H9 (cell line): ENCODE measurements at regions not wholly inside any gene's neighbourhood (a gene's known extent, or its start where the extent isn't known, plus 50 kb on each side); places are given as distances from the start of the nearest gene placed in this dataset.

ENCODE experiments used
- DNase-seq: peaks from one replicate; pipeline ENCODE4 v3.0.0-alpha.2; 2017
- H2AFZ ChIP-seq: one replicate; pipeline ENCODE4 v1.6.1; 2013; ENCODE audit warnings: mild to moderate bottlenecking, low read length, control low read depth, moderate library complexity
- H2AK5ac ChIP-seq: 2 replicates; pipeline ENCODE4 v1.6.1; 2013; ENCODE audit warnings: low read length, control low read depth, mixed read lengths; ENCODE audit not compliant: insufficient read length
- H2BK120ac ChIP-seq: one replicate; pipeline ENCODE4 v1.6.1; 2013; ENCODE audit warnings: low read depth, mild to moderate bottlenecking, low read length, control low read depth, inconsistent platforms; ENCODE audit not compliant: poor library complexity, severe bottlenecking
- H2BK12ac ChIP-seq: 2 replicates; pipeline ENCODE4 v1.6.1; 2013; ENCODE audit warnings: low read length, control low read depth, mixed read lengths, low read depth; ENCODE audit not compliant: insufficient read length
- H2BK15ac ChIP-seq: 2 replicates; pipeline ENCODE4 v1.6.1; 2013; ENCODE audit warnings: low read depth, low read length, control low read depth
- H2BK20ac ChIP-seq: one replicate; pipeline ENCODE4 v1.6.1; 2013; ENCODE audit warnings: low read depth, mild to moderate bottlenecking, low read length, control low read depth, inconsistent platforms; ENCODE audit not compliant: poor library complexity, severe bottlenecking
- H2BK5ac ChIP-seq: 2 replicates; pipeline ENCODE4 v1.6.1; 2013; ENCODE audit warnings: low read length, control low read depth, mixed read lengths; ENCODE audit not compliant: insufficient read length
- H3K14ac ChIP-seq: 2 replicates; pipeline ENCODE4 v1.6.1; 2013; ENCODE audit warnings: low read length, control low read depth; ENCODE audit not compliant: insufficient read depth
- H3K18ac ChIP-seq: 2 replicates; pipeline ENCODE4 v1.6.1; 2013; ENCODE audit warnings: low read depth, mild to moderate bottlenecking, mixed read lengths, low read length, control low read depth; ENCODE audit not compliant: insufficient read length
- H3K23ac ChIP-seq: 2 replicates; pipeline ENCODE4 v1.6.1; 2013; ENCODE audit warnings: low read length, control low read depth, mixed read lengths, low read depth; ENCODE audit not compliant: insufficient read length
- H3K23me2 ChIP-seq: 2 replicates; pipeline ENCODE4 v1.6.1; 2013; ENCODE audit warnings: low read depth, mild to moderate bottlenecking, mixed read lengths, low read length, control low read depth; ENCODE audit not compliant: insufficient read length, poor library complexity, severe bottlenecking
- H3K27ac ChIP-seq: 2 replicates; pipeline ENCODE4 v1.5.1; 2013; ENCODE audit warnings: low read length, control low read depth, mixed read lengths, low read depth; ENCODE audit not compliant: insufficient read length
- H3K27me3 ChIP-seq: 2 replicates; pipeline ENCODE4 v1.6.1; 2013; ENCODE audit warnings: low read length, control low read depth, inconsistent platforms; ENCODE audit not compliant: insufficient read depth
- H3K4ac ChIP-seq: 2 replicates; pipeline ENCODE4 v1.6.1; 2013; ENCODE audit warnings: low read depth, mild to moderate bottlenecking, control low read depth, inconsistent platforms, low read length, moderate library complexity
- H3K4me1 ChIP-seq: 2 replicates; pipeline ENCODE4 v1.6.1; 2013; ENCODE audit warnings: low read length, control low read depth, inconsistent platforms; ENCODE audit not compliant: insufficient read depth
- H3K4me2 ChIP-seq: 2 replicates; pipeline ENCODE4 v1.6.1; 2013; ENCODE audit warnings: low read length, control low read depth, mixed read lengths; ENCODE audit not compliant: insufficient read length, insufficient read depth
- H3K56ac ChIP-seq: 2 replicates; pipeline ENCODE4 v1.6.1; 2013; ENCODE audit warnings: low read depth, mild to moderate bottlenecking, mixed read lengths, low read length, control low read depth; ENCODE audit not compliant: insufficient read length
- H3K79me1 ChIP-seq: 2 replicates; pipeline ENCODE4 v1.6.1; 2013; ENCODE audit warnings: low read depth, mild to moderate bottlenecking, moderate library complexity, low read length, control low read depth, inconsistent platforms; ENCODE audit not compliant: insufficient read depth, poor library complexity, severe bottlenecking
- H3K79me2 ChIP-seq: 2 replicates; pipeline ENCODE4 v1.6.1; 2013; ENCODE audit warnings: low read length, control low read depth, inconsistent platforms; ENCODE audit not compliant: insufficient read depth
- H3K9ac ChIP-seq: 2 replicates; pipeline ENCODE4 v1.6.1; 2013; ENCODE audit warnings: low read length, control low read depth, mixed read lengths; ENCODE audit not compliant: insufficient read length; ENCODE audit errors: extremely low read depth
- H3K9me3 ChIP-seq: one replicate; pipeline ENCODE4 v1.6.1; 2013; ENCODE audit warnings: low read depth, low read length, inconsistent platforms; ENCODE audit not compliant: control insufficient read depth
- H3T11ph ChIP-seq: one replicate; pipeline ENCODE4 v1.6.1; 2013; ENCODE audit warnings: mild to moderate bottlenecking, low read length, control low read depth, inconsistent platforms
- H4K20me1 ChIP-seq: one replicate; pipeline ENCODE4 v1.6.1; 2013; ENCODE audit not compliant: control insufficient read depth, insufficient read length, insufficient read depth
- H4K5ac ChIP-seq: 2 replicates; pipeline ENCODE4 v1.6.1; 2013; ENCODE audit warnings: low read depth, mild to moderate bottlenecking, mixed read lengths, low read length, control low read depth; ENCODE audit not compliant: insufficient read length
- H4K8ac ChIP-seq: replicated peaks from 2 replicates; pipeline ENCODE4 v1.6.1; 2013; ENCODE audit warnings: low read length, control low read depth, mixed read lengths, low read depth; ENCODE audit not compliant: insufficient read length
- H4K91ac ChIP-seq: 2 replicates; pipeline ENCODE4 v1.6.1; 2013; ENCODE audit warnings: low read depth, mild to moderate bottlenecking, moderate library complexity, mixed read lengths, low read length, control low read depth; ENCODE audit not compliant: insufficient read length
- H3K27ac Mint-ChIP-seq, 3 experiments: 2 replicates in 2 of 3; 3 replicates in 1 of 3; pipeline ENCODE4 v1.8.0; 2020 to 2021; ENCODE audit warnings: mixed read lengths in 3 of 3, mild to moderate bottlenecking in 1 of 3, moderate library complexity in 1 of 3
- H3K27me3 Mint-ChIP-seq: 2 replicates; pipeline ENCODE4 v1.8.0; 2021; ENCODE audit warnings: low read depth, mild to moderate bottlenecking, moderate library complexity, mixed read lengths
- H3K36me3 Mint-ChIP-seq, 3 experiments: 2 replicates in 2 of 3; 3 replicates in 1 of 3; pipeline ENCODE4 v1.8.0; 2020 to 2021; ENCODE audit warnings: low read depth in 3 of 3, mixed read lengths in 3 of 3; ENCODE audit not compliant: insufficient read depth in 1 of 3
- H3K4me1 Mint-ChIP-seq, 2 experiments: 2 replicates each; pipeline ENCODE4 v1.8.0; 2020; ENCODE audit warnings: mixed read lengths in 2 of 2
- H3K4me3 Mint-ChIP-seq, 2 experiments: 2 replicates in 1 of 2; 3 replicates in 1 of 2; pipeline ENCODE4 v1.8.0; 2020 to 2021; ENCODE audit warnings: mild to moderate bottlenecking in 2 of 2, mixed read lengths in 2 of 2, moderate library complexity in 1 of 2
- H3K9me3 Mint-ChIP-seq, 2 experiments: 2 replicates in 1 of 2; 3 replicates in 1 of 2; pipeline ENCODE4 v1.8.0; 2020; ENCODE audit warnings: mild to moderate bottlenecking in 2 of 2, mixed read lengths in 2 of 2, moderate library complexity in 1 of 2
- WGBS: extraction: QIAGEN DNeasy Blood & Tissue Kit; methylation state at CpG from one replicate; pipeline ENCODE4 v1.1.7; 2013; ENCODE audit warnings: missing lambda C conversion rate, low lambda C conversion rate, mixed read lengths; ENCODE audit not compliant: insufficient read length; ENCODE audit errors: extremely low coverage; 5-methylcytosine and 5-hydroxymethylcytosine counted together
- TF ChIP-seq, protein P1 (sequence below): fragments of 200-600 bp; sonication (generic); conservative IDR thresholded peaks from 3 replicates; pipeline ENCODE4 v1.8.0; 2021; ENCODE audit warnings: antibody characterized with exemption, mild to moderate bottlenecking

GRCh38 chr18:25420077-25420825 lies 68.3 kb upstream of the ZNF521 start:
- Histone ChIP-seq H2AK5ac (no peak overlapping the region), H2BK12ac (no peak overlapping the region), H2BK120ac (no peak overlapping the region), H2AFZ (no peak overlapping the region), H3K79me2 (no peaks in the 10 kb centered on the region), H2BK5ac (no peak overlapping the region), H3K18ac (no peak overlapping the region), H3K27me3 (no peaks in the 10 kb centered on the region), H3K27ac (no peak overlapping the region), H4K8ac (no peak overlapping the region), H3K4ac (no peak overlapping the region), H3K14ac (no peak overlapping the region), H4K20me1 (no peaks in the 10 kb centered on the region), H3K4me2 (no peak overlapping the region), H3K56ac (no peak overlapping the region), H3K23ac (no peak overlapping the region), H3K9me3 (no peaks in the 10 kb centered on the region), H3K79me1 (no peaks in the 10 kb centered on the region), H2BK20ac (no peak overlapping the region), H3K9ac (no peak overlapping the region), H4K91ac (no peak overlapping the region), H4K5ac (no peak overlapping the region), H3K4me1 (no peaks in the 10 kb centered on the region), H3K23me2 (no peaks in the 10 kb centered on the region), H2BK15ac (no peak overlapping the region), H3T11ph (no peak overlapping the region)
- TF ChIP-seq, protein P1, sequence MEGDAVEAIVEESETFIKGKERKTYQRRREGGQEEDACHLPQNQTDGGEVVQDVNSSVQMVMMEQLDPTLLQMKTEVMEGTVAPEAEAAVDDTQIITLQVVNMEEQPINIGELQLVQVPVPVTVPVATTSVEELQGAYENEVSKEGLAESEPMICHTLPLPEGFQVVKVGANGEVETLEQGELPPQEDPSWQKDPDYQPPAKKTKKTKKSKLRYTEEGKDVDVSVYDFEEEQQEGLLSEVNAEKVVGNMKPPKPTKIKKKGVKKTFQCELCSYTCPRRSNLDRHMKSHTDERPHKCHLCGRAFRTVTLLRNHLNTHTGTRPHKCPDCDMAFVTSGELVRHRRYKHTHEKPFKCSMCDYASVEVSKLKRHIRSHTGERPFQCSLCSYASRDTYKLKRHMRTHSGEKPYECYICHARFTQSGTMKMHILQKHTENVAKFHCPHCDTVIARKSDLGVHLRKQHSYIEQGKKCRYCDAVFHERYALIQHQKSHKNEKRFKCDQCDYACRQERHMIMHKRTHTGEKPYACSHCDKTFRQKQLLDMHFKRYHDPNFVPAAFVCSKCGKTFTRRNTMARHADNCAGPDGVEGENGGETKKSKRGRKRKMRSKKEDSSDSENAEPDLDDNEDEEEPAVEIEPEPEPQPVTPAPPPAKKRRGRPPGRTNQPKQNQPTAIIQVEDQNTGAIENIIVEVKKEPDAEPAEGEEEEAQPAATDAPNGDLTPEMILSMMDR = no peak
- Mint-ChIP-seq H3K27me3 (peaks cover 2% of the 10 kb centered on the region; the same call in 1 of the 2 replicates), H3K27ac (no peak overlapping the region), H3K36me3 (no peaks in the 10 kb centered on the region), H3K4me3 (no peak overlapping the region), H3K4me1 (peaks cover 5 to 8% of the 10 kb centered on the region in 2 experiments; a peak in 3 of 4 replicates), H3K9me3 (no peaks in the 10 kb centered on the region)
- DNase-seq = no peak
- WGBS = no CpG with 5 or more reads among the region's 13 CpGs
